GM18867 (cell line): ENCODE measurements at regions not wholly inside any gene's neighbourhood (a gene's known extent, or its start where the extent isn't known, plus 50 kb on each side); places are given as distances from the start of the nearest gene placed in this dataset.
"Not testable (repeated sequence)": the region's sequence is repeated elsewhere in the genome, so short reads cannot be mapped to it uniquely, and the experiment has no call there.

ENCODE experiments used
- ATAC-seq: cut with Tn5 transposase; IDR thresholded peaks from one replicate; pipeline ENCODE4 v1.9.1; 2021; ENCODE audit warnings: mild to moderate bottlenecking, moderate library complexity; ENCODE audit not compliant: unreplicated experiment

- no peak for ATAC-seq
Observed at GRCh38 chr9:18263377-18263776, 210.6 kb upstream of the ADAMTSL1 start.

GRCh38 chr9:18268381-18268780, 205.6 kb upstream of the ADAMTSL1 start:
- no peak for ATAC-seq

- ATAC-seq = no peak
Observed at GRCh38 chr9:18269561-18269960, 204.4 kb upstream of the ADAMTSL1 start.

GRCh38 chr9:18274693-18275092, 199.3 kb upstream of the ADAMTSL1 start:
- no peak for ATAC-seq

- ATAC-seq = no peak
Observed at GRCh38 chr9:18275313-18275990, 198.5 kb upstream of the ADAMTSL1 start.

- ATAC-seq = no peak
Observed at GRCh38 chr9:18281291-18281690, 192.7 kb upstream of the ADAMTSL1 start.

- no peak for ATAC-seq
Observed at GRCh38 chr9:18294229-18294628, 179.7 kb upstream of the ADAMTSL1 start.

GRCh38 chr9:18296702-18297055, 177.3 kb upstream of the ADAMTSL1 start:
- no peak for ATAC-seq

GRCh38 chr9:18297056-18297841, 176.7 kb upstream of the ADAMTSL1 start:
- ATAC-seq = no peak

- ATAC-seq = no peak
Observed at GRCh38 chr9:18299449-18299848, 174.5 kb upstream of the ADAMTSL1 start.

- ATAC-seq = not testable (repeated sequence)
Observed at GRCh38 chr9:18305167-18305806, 168.7 kb upstream of the ADAMTSL1 start.

- no peak for ATAC-seq
Observed at GRCh38 chr9:18314316-18314715, 159.6 kb upstream of the ADAMTSL1 start.

GRCh38 chr9:18317896-18318295, 156.1 kb upstream of the ADAMTSL1 start:
- no peak for ATAC-seq

GRCh38 chr9:18319918-18320445, 154.0 kb upstream of the ADAMTSL1 start:
- no peak for ATAC-seq

GRCh38 chr9:18324928-18325745, 148.8 kb upstream of the ADAMTSL1 start:
- no peak for ATAC-seq

- ATAC-seq = not testable (repeated sequence)
Observed at GRCh38 chr9:18325746-18326011, 148.3 kb upstream of the ADAMTSL1 start.

GRCh38 chr9:18327121-18327520, 146.8 kb upstream of the ADAMTSL1 start:
- no peak for ATAC-seq

- no peak for ATAC-seq
Observed at GRCh38 chr9:18330401-18331309, 143.3 kb upstream of the ADAMTSL1 start.

GRCh38 chr9:18331310-18331684, 142.7 kb upstream of the ADAMTSL1 start:
- no peak for ATAC-seq

GRCh38 chr9:18331808-18332209, 142.1 kb upstream of the ADAMTSL1 start:
- no peak for ATAC-seq
